ENCODE measurements at regions not wholly inside any gene's neighbourhood (a gene's known extent, or its start where the extent isn't known, plus 50 kb on each side); places are given as distances from the start of the nearest gene placed in this dataset.
A peak's percentile ranks its signal among the peaks of the same experiment; 100 is the strongest.

DNA sequence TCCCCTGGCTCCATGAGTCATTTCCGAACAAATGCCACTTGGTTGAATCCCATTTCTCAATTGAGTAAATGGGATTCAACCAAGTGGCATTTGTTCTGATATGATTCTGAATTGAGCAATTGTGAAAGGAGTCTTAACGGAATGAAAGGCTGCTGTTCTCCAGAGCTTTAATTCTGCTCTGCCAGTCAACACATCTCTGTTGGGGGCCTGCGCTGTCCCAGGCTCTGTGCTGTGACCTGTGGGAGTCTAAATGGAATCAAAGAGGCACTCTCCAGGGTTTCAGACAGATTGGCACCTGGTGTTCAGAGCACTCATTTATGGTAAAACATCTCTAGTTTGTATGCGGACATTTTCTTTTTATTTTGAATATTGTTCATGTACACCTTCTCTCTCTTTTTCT is 126.2 kb downstream of the WSCD1 start:
- ChIA-PET POLR2A (no interaction called here), CTCF (no interaction called here)
- Histone ChIP-seq H3K27ac (ENCODE audit: low read depth, low read length) (no peak overlapping the region), H3K27me3 (ENCODE audit: insufficient read depth, low read length, poor library complexity, severe bottlenecking) (no peaks in the 10 kb centered on the region), H3K36me3 (ENCODE audit: insufficient read depth, low read length) (no peaks in the 10 kb centered on the region), H3K9me3 (ENCODE audit: low read length) (no peaks in the 10 kb centered on the region), H3K4me1 (ENCODE audit: insufficient read depth, low read length) (no peaks in the 10 kb centered on the region), H3K4me3 (ENCODE audit: low read length) (no peak overlapping the region)
- Mint-ChIP-seq H3K27ac (peak overlapping the region in 1 of 8 donors; percentile 38), H3K4me1 (peaks cover 0 to 4% (median 0%) of the 10 kb centered on the region in 3 donors), H3K27me3 (peaks cover 5 to 15% of the 10 kb centered on the region in 2 donors), H3K9me3 (peaks cover 0 to 3% (median 2%) of the 10 kb centered on the region in 5 donors), H3K4me3 (no peak overlapping the region), H3K36me3 (no peaks in the 10 kb centered on the region)
- no peak for DNase-seq

DNA sequence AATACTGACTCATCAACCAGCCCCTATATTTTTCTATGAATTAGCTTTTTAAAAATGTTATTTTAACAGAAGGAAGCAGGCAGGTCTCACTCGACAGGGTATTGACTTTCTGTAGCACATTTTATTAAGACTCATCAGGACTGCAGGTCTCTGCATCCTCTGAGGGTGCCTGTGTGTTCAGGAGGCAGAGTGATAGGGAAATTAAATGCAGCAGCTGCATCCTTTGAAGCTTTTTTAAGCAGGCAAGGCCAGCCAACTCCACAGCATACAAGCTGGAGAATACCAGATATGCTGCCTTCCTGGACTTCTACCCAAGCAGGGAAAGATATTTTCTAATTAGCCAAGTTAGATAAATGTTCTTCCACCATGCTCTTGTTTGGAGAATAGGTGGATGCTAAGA is 124.9 kb downstream of the WSCD1 start:
- Mint-ChIP-seq H3K9me3 (peaks cover 0 to 3% (median 2%) of the 10 kb centered on the region in 5 donors), H3K4me3 (no peak overlapping the region), H3K27me3 (peaks cover 2 to 10% of the 10 kb centered on the region in 2 donors), H3K36me3 (no peaks in the 10 kb centered on the region), H3K4me1 (peaks cover 0 to 4% (median 0%) of the 10 kb centered on the region in 3 donors), H3K27ac (peak overlapping the region in 1 of 8 donors; percentile 63)
- H3K36me3 ChIP-seq (ENCODE audit: insufficient read depth, low read length) = no peaks in the 10 kb centered on the region
- DNase-seq = no peak
- no peaks in the 10 kb centered on the region for H3K4me1 ChIP-seq (ENCODE audit: insufficient read depth, low read length)
- H3K27me3 ChIP-seq (ENCODE audit: insufficient read depth, low read length, poor library complexity, severe bottlenecking) = no peaks in the 10 kb centered on the region
- H3K4me3 ChIP-seq (ENCODE audit: low read length) = no peak overlapping the region
- no peak overlapping the region for H3K27ac ChIP-seq (ENCODE audit: low read depth, low read length)
- CTCF ChIA-PET = no interaction called here
- no peaks in the 10 kb centered on the region for H3K9me3 ChIP-seq (ENCODE audit: low read length)
- POLR2A ChIA-PET = no interaction called here

DNA sequence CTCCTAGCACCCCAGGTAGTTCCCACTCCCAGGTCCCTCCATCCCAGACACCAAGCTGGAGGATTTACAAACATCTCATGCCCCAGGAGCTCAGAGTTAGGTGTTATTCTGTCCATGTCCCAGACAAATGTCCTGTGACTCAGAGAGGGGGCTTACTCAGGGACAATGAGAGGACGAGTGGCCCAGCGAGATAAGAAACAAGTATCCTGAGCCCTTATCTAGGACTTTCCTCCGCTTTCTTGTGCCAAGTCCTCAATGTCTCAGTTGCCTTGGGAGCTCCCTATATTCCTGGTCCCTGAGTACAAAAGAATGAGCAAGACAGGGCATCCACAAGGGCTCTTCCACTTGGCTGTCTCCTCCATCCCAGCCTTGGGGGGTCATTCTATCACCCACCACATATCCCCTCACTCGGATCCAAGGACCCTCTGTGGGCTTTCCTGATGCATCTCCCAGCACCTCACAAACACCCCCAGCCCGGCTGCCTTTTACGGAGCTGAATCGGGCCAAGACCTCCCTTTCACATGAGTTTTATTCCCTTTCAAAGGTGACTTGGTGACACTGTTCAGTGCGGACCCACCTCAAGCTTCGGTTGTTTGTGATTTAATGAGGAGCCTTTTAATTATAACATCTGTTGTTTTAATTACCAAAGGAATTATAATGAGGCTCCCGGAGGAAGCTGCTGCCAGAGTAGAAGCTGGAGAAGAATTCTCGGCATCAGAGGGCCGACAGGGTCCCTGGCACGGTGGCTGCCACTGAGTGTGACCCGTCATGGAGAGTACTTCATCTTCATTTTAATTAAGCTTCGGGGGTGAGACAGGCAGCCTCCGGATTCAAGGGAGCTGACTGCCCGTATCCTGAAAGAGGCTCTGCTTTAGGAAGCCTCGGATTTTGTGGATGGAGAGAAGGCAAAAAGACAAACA is 121.5 kb downstream of the WSCD1 start:
- Mint-ChIP-seq H3K4me3 (no peak overlapping the region), H3K27ac (no peak overlapping the region), H3K4me1 (peaks cover 0 to 4% (median 0%) of the 10 kb centered on the region in 3 donors), H3K27me3 (peaks cover 6 to 12% of the 10 kb centered on the region in 2 donors), H3K9me3 (peaks cover 0 to 4% (median 2%) of the 10 kb centered on the region in 5 donors), H3K36me3 (no peaks in the 10 kb centered on the region)
- Histone ChIP-seq H3K4me3 (ENCODE audit: low read length) (no peak overlapping the region), H3K9me3 (ENCODE audit: low read length) (no peaks in the 10 kb centered on the region), H3K36me3 (ENCODE audit: insufficient read depth, low read length) (no peaks in the 10 kb centered on the region), H3K27ac (ENCODE audit: low read depth, low read length) (no peak overlapping the region), H3K4me1 (ENCODE audit: insufficient read depth, low read length) (no peaks in the 10 kb centered on the region), H3K27me3 (ENCODE audit: insufficient read depth, low read length, poor library complexity, severe bottlenecking) (no peaks in the 10 kb centered on the region)
- no peak for DNase-seq
- ChIA-PET POLR2A (no interaction called here), CTCF (no interaction called here)

DNA sequence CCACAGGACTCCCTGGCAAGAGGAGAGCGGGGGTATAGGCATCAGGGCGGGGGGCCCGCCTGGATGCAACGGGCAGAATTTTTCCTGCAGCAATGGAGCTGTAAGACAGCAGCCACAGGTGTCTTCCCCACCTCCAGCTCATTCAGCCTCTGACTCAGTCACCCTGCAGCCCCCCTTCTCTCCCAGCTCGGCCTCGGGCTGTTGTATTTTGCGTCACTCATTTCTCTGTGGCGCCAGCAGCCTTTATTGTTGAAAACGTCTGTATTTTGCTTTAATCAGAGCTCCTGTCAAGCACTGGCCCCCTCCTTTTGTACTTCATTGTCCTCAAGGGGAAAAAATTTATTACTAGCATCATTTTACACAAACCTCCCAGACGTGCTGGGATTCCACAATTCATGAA is 117.7 kb downstream of the WSCD1 start:
- POLR2A ChIA-PET = no interaction called here
- Histone ChIP-seq H3K4me3 (ENCODE audit: low read length) (no peak overlapping the region), H3K36me3 (ENCODE audit: insufficient read depth, low read length) (no peaks in the 10 kb centered on the region), H3K9me3 (ENCODE audit: low read length) (no peaks in the 10 kb centered on the region), H3K27me3 (ENCODE audit: insufficient read depth, low read length, poor library complexity, severe bottlenecking) (no peaks in the 10 kb centered on the region), H3K4me1 (ENCODE audit: insufficient read depth, low read length) (no peaks in the 10 kb centered on the region), H3K27ac (ENCODE audit: low read depth, low read length) (no peak overlapping the region)
- Mint-ChIP-seq H3K36me3 (no peaks in the 10 kb centered on the region), H3K9me3 (peaks cover 0 to 3% (median 0%) of the 10 kb centered on the region in 5 donors), H3K27me3 (peaks cover 8 to 15% of the 10 kb centered on the region in 2 donors), H3K4me3 (no peak overlapping the region), H3K27ac (no peak overlapping the region), H3K4me1 (no peaks in the 10 kb centered on the region)
- DNase-seq = no peak
- CTCF ChIA-PET = no interaction called here

DNA sequence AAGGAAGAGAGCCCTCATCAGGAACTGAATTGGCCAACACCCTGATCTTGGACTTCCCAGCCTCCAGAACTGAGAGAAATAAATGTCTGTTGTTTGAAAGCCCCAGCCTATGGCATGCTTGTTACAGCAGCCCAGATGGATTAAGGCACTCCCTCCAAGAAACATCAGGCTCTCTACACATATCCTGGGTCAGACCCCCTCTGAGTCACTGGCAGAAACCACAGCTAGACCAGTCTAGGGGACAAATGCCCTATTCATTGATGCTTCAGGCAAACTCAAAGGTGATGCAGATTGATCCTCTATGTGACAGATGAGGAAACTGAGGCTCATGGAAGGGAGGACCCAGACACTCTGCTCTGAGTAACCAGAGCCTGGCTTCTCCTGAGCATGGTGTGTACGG is 116.8 kb downstream of the WSCD1 start:
- H3K27ac ChIP-seq (ENCODE audit: low read depth, low read length) = no peak overlapping the region
- peaks cover 0 to 3% (median 0%) of the 10 kb centered on the region in 5 donors for H3K9me3 Mint-ChIP-seq
- H3K4me3 ChIP-seq (ENCODE audit: low read length) = no peak overlapping the region
- H3K4me1 ChIP-seq (ENCODE audit: insufficient read depth, low read length) = no peaks in the 10 kb centered on the region
- POLR2A ChIA-PET = no interaction called here
- no peaks in the 10 kb centered on the region for H3K36me3 ChIP-seq (ENCODE audit: insufficient read depth, low read length)
- H3K27me3 ChIP-seq (ENCODE audit: insufficient read depth, low read length, poor library complexity, severe bottlenecking) = no peaks in the 10 kb centered on the region
- CTCF ChIA-PET = no interaction called here
- no peaks in the 10 kb centered on the region for H3K36me3 Mint-ChIP-seq
- no peak overlapping the region for H3K27ac Mint-ChIP-seq
- no peaks in the 10 kb centered on the region for H3K4me1 Mint-ChIP-seq
- no peak for DNase-seq
- no peak overlapping the region for H3K4me3 Mint-ChIP-seq
- H3K9me3 ChIP-seq (ENCODE audit: low read length) = no peaks in the 10 kb centered on the region
- peaks cover 8 to 15% of the 10 kb centered on the region in 2 donors for H3K27me3 Mint-ChIP-seq

DNA sequence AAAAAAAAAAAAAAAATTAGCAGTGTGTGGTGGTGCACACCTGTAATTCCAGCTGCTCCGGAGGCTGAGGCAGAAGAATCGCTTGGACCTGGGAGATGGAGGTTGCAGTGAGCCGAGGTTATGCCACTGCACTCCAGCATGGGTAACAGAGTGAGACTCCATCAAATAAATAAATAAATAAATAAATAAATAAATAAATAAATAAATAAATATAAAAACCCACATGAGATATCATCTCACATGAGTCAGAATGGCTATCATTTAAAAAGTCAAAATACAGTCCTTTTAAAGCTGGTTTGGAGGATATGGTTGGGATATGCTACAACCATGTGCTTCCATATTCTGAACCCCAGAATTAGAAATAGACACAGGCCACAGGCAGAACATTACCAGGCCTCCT is 114.3 kb downstream of the WSCD1 start:
- Mint-ChIP-seq H3K9me3 (peaks cover 0 to 3% (median 0%) of the 10 kb centered on the region in 5 donors), H3K4me1 (no peaks in the 10 kb centered on the region), H3K27me3 (peaks cover 7 to 20% of the 10 kb centered on the region in 2 donors), H3K36me3 (no peaks in the 10 kb centered on the region), H3K4me3 (no peak overlapping the region), H3K27ac (no peak overlapping the region)
- Histone ChIP-seq H3K4me1 (ENCODE audit: insufficient read depth, low read length) (no peaks in the 10 kb centered on the region), H3K27ac (ENCODE audit: low read depth, low read length) (no peak overlapping the region), H3K9me3 (ENCODE audit: low read length) (no peaks in the 10 kb centered on the region), H3K27me3 (ENCODE audit: insufficient read depth, low read length, poor library complexity, severe bottlenecking) (no peaks in the 10 kb centered on the region), H3K36me3 (ENCODE audit: insufficient read depth, low read length) (no peaks in the 10 kb centered on the region), H3K4me3 (ENCODE audit: low read length) (no peak overlapping the region)
- CTCF ChIA-PET = no interaction called here
- POLR2A ChIA-PET = no interaction called here
- DNase-seq = no peak

DNA sequence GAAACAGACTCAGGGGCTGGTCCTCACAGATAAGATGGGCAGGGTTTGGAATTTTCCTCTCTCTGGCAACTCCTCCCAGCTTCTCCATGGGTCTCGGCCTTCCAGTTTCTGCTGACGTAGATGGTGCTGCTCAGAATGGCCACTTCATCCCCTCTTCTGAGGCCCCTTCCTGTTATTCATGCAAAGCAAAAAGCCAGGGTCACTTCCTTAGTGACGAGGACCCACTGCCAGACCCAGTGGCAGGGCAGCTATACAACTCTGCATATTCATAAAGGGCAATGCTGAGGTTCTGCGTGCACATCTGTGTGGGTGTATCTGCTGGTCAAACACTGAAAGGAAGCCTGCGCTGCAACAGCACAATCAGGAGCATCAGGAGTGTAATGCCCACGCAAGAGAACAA is 108.8 kb downstream of the WSCD1 start:
- peak overlapping the region in 1 of 7 donors; percentile 4 for H3K4me3 Mint-ChIP-seq
- DNase-seq = no peak

DNA sequence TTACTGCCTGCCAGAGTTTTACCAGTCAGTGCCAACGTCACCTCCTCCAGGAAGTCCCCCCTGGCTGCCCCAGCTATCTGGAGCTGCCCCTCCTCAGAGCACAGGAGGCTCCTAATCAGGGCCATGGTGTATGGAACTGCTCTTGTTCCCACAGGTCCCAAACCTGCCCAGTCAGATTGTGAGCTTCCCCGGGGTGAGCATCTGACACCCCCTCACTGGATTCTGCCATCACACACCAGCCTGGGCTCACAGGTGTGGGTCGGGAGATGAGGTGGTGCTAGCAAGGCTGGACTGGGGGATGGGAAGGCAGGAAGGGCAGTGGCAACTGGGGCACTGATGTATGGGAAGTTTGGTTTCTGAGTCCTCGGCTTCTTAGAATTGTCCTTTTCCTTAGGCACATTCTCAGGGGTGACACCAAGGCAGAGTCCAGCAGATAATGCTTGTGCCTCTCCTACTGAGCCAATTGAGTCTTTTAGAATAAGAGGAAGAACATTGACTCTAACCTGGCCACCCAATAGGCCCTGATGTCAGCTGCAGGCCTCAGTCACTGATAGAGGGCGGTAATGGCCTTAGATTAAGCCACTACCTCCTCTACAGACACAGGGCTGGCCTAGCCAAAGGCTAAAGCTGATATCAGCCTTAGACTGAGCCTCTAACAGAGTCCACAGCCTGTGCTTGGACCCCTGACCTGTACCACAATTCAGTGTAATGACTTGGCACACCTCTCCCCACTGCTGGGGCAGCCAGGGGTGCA is 107.9 kb downstream of the WSCD1 start:
- no peaks in the 10 kb centered on the region for H3K4me1 Mint-ChIP-seq
- Histone ChIP-seq H3K4me1 (ENCODE audit: insufficient read depth, low read length) (no peaks in the 10 kb centered on the region), H3K4me3 (ENCODE audit: low read length) (no peak overlapping the region), H3K27ac (ENCODE audit: low read depth, low read length) (no peak overlapping the region), H3K9me3 (ENCODE audit: low read length) (no peaks in the 10 kb centered on the region), H3K27me3 (ENCODE audit: insufficient read depth, low read length, poor library complexity, severe bottlenecking) (no peaks in the 10 kb centered on the region), H3K36me3 (ENCODE audit: insufficient read depth, low read length) (no peaks in the 10 kb centered on the region)
- ChIA-PET CTCF (no interaction called here), POLR2A (no interaction called here)
- no peak for DNase-seq
- H3K4me3 Mint-ChIP-seq = no peak overlapping the region
- H3K27me3 Mint-ChIP-seq = peaks cover 6 to 23% of the 10 kb centered on the region in 2 donors
- H3K9me3 Mint-ChIP-seq = no peaks in the 10 kb centered on the region
- H3K27ac Mint-ChIP-seq = no peak overlapping the region
- H3K36me3 Mint-ChIP-seq = no peaks in the 10 kb centered on the region

More for the DNA sequence above, 108.8 kb downstream of the WSCD1 start:
- Histone ChIP-seq H3K4me3 (ENCODE audit: low read length) (no peak overlapping the region), H3K4me1 (ENCODE audit: insufficient read depth, low read length) (no peaks in the 10 kb centered on the region), H3K36me3 (ENCODE audit: insufficient read depth, low read length) (no peaks in the 10 kb centered on the region), H3K27ac (ENCODE audit: low read depth, low read length) (no peak overlapping the region), H3K9me3 (ENCODE audit: low read length) (no peaks in the 10 kb centered on the region), H3K27me3 (ENCODE audit: insufficient read depth, low read length, poor library complexity, severe bottlenecking) (no peaks in the 10 kb centered on the region)
- Mint-ChIP-seq H3K27me3 (peaks cover 6 to 20% of the 10 kb centered on the region in 2 donors), H3K36me3 (no peaks in the 10 kb centered on the region), H3K27ac (no peak overlapping the region), H3K9me3 (no peaks in the 10 kb centered on the region), H3K4me1 (no peaks in the 10 kb centered on the region)
- CTCF ChIA-PET = no interaction called here
- POLR2A ChIA-PET = no interaction called here

All from CD8-positive, alpha-beta memory T cell (primary cell).